ENCODE measurements at regions not wholly inside any gene's neighbourhood (a gene's known extent, or its start where the extent isn't known, plus 50 kb on each side); places are given as distances from the start of the nearest gene placed in this dataset.

GRCh38 chr1:5393146-5393545 is 599.1 kb downstream of the NPHP4 start:
- Mint-ChIP-seq H3K4me1 (no peaks in the 10 kb centered on the region), H3K27ac (no peak overlapping the region), H3K4me3 (no peak overlapping the region), H3K36me3 (peaks cover 84% of the 10 kb centered on the region), H3K27me3 (ENCODE audit: low read depth) (peaks cover 9% of the 10 kb centered on the region), H3K9me3 (peaks cover 85% of the 10 kb centered on the region)
- no peak for DNase-seq (ENCODE audit: low spot score)
- TF ChIP-seq ZNF219 (CRISPR knock-in tag; IDR thresholded peaks at IDR 0.05; ENCODE audit: borderline replicate concordance), result no peak
- no peak for TF ChIP-seq NR1H2 (CRISPR knock-in tag; IDR thresholded peaks at IDR 0.05)
- no peak for ATAC-seq
- ChIA-PET POLR2A (no interaction called here), CTCF (no interaction called here)

GRCh38 chr1:5391725-5392124 is 600.5 kb downstream of the NPHP4 start:
- Mint-ChIP-seq H3K27me3 (ENCODE audit: low read depth) (peaks cover 9% of the 10 kb centered on the region), H3K36me3 (peaks cover 72% of the 10 kb centered on the region), H3K27ac (no peak overlapping the region), H3K4me1 (no peaks in the 10 kb centered on the region), H3K9me3 (peaks cover 71% of the 10 kb centered on the region), H3K4me3 (no peak overlapping the region)
- POLR2A ChIA-PET, result interaction anchor here (0.7 kb wide), 1 partner anchor 66 kb away, joined by 5 read pairs; no protein-coding TSS in a partner anchor
- no peak for ATAC-seq
- DNase-seq (ENCODE audit: low spot score), result no peak
- TF ChIP-seq CTCF (IDR thresholded peaks at IDR 0.05), result no peak
- TF ChIP-seq AFF4 (CRISPR knock-in tag; IDR thresholded peaks at IDR 0.05; ENCODE audit: borderline replicate concordance), result no peak
- no peak for TF ChIP-seq ZNF416 (CRISPR knock-in tag; IDR thresholded peaks at IDR 0.05)
- no peak for TF ChIP-seq TCF7 (CRISPR knock-in tag; IDR thresholded peaks at IDR 0.05; ENCODE audit: low read depth)
- no peak for TF ChIP-seq GTF2I (CRISPR knock-in tag; conservative IDR thresholded peaks at IDR 0.05)
- no peak for TF ChIP-seq GRHL2 (CRISPR knock-in tag; IDR thresholded peaks at IDR 0.05; ENCODE audit: insufficient replicate concordance, severe bottlenecking)
- TF ChIP-seq NR3C1 (CRISPR knock-in tag; conservative IDR thresholded peaks at IDR 0.05; ENCODE audit: low read depth), result no peak
- TF ChIP-seq ZNF138 (CRISPR knock-in tag; conservative IDR thresholded peaks at IDR 0.05), result no peak
- TF ChIP-seq ZBTB21 (CRISPR knock-in tag; IDR thresholded peaks at IDR 0.05; ENCODE audit: borderline replicate concordance), result no peak
- no peak for TF ChIP-seq E2F5 (CRISPR knock-in tag; IDR thresholded peaks at IDR 0.05)
- no peak for TF ChIP-seq ZNF263 (CRISPR knock-in tag; IDR thresholded peaks at IDR 0.05; ENCODE audit: low read depth)
- no peak for TF ChIP-seq ZBTB43 (CRISPR knock-in tag; IDR thresholded peaks at IDR 0.05)
- no peak for TF ChIP-seq HMGA2 (CRISPR knock-in tag; IDR thresholded peaks at IDR 0.05)
- CTCF ChIA-PET, result no interaction called here

- ChIA-PET CTCF (interaction anchor here (1.1 kb wide), 1 partner anchor 91 kb away, joined by 3 read pairs; no protein-coding TSS in a partner anchor), POLR2A (no interaction called here)
- H3K36me3 Mint-ChIP-seq, result peaks cover 69% of the 10 kb centered on the region
- no peak overlapping the region for H3K27ac Mint-ChIP-seq
- ATAC-seq, result no peak
- TF ChIP-seq CBFB (CRISPR knock-in tag; IDR thresholded peaks at IDR 0.05; ENCODE audit: low read depth), result no peak
- no peak for TF ChIP-seq SP1 (CRISPR knock-in tag; conservative IDR thresholded peaks at IDR 0.05)
- no peak for TF ChIP-seq MAX (CRISPR knock-in tag; IDR thresholded peaks at IDR 0.05)
- no peak for TF ChIP-seq SMAD4 (CRISPR knock-in tag; IDR thresholded peaks at IDR 0.05)
- TF ChIP-seq TCF7 (CRISPR knock-in tag; IDR thresholded peaks at IDR 0.05; ENCODE audit: low read depth), result no peak
- TF ChIP-seq ATF2 (CRISPR knock-in tag; IDR thresholded peaks at IDR 0.05; ENCODE audit: borderline replicate concordance, low read depth), result no peak
- no peak for DNase-seq (ENCODE audit: low spot score)
- H3K4me1 Mint-ChIP-seq, result no peaks in the 10 kb centered on the region
- H3K27me3 Mint-ChIP-seq (ENCODE audit: low read depth), result peaks cover 9% of the 10 kb centered on the region
- H3K9me3 Mint-ChIP-seq, result peaks cover 65% of the 10 kb centered on the region
- no peak overlapping the region for H3K4me3 Mint-ChIP-seq
Observed at GRCh38 chr1:5390504-5390903, 601.7 kb downstream of the NPHP4 start.

All from WTC11 (cell line).